GM19351 (cell line): ENCODE measurements at regions not wholly inside any gene's neighbourhood (a gene's known extent, or its start where the extent isn't known, plus 50 kb on each side); places are given as distances from the start of the nearest gene placed in this dataset.

ENCODE experiments used
- ATAC-seq: cut with Tn5 transposase; IDR thresholded peaks from one replicate; pipeline ENCODE4 v1.9.1; 2021; ENCODE audit warnings: mild to moderate bottlenecking, moderate library complexity; ENCODE audit not compliant: unreplicated experiment

DNA sequence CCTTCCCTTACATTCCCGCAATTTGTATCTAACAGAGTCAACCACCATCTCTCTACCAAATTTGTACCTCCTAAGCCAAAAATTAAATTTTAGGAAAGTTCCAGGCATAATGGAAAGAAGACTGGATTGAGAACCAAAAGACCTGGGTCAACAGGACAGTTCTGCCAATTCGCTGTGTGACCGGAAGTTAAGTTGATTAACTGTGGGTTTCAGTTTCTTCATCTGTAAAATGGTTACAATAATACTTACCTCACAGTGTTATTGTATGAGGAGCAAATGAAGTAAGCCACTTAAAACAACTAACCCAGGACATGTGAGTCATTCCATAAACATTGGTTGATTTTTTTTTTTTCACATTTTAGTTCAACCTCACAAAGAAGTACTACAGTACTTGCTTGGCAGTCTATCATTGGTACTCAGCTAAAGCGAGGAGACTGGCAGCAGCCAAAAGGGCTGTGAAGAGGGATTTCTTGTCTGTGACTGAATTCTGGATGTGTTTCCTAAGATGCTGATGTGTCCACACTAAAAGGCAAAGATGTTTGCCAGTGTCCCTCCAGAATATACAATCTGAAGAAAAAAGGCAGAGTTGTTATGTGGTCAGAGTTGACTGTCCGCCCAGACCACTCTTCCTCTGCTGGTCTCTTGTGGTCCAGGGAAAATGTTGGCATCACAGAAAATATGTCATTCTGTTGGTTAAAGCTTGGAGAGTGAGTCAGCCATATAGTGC lies 198.6 kb downstream of the TLE1 start:
- ATAC-seq = no peak

DNA sequence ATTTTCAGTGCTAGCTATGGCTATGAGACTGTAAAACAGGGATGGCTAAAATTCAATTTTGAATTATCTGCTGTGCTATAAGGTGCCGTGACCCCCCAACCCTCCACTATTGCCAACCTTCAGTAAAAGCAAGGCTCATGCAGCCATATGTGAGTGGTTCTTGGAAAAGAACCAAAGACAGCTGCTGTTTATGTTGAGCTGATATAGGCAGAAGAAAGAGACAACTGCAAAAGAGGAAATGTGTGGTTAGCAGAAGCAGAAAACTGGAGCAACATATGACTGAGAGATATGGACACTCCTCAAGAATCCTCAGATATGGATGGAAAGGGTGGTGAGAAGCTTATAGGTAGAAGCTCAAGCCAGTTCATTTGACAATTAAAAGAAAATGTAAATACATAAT lies 200.3 kb downstream of the TLE1 start:
- no peak for ATAC-seq

DNA sequence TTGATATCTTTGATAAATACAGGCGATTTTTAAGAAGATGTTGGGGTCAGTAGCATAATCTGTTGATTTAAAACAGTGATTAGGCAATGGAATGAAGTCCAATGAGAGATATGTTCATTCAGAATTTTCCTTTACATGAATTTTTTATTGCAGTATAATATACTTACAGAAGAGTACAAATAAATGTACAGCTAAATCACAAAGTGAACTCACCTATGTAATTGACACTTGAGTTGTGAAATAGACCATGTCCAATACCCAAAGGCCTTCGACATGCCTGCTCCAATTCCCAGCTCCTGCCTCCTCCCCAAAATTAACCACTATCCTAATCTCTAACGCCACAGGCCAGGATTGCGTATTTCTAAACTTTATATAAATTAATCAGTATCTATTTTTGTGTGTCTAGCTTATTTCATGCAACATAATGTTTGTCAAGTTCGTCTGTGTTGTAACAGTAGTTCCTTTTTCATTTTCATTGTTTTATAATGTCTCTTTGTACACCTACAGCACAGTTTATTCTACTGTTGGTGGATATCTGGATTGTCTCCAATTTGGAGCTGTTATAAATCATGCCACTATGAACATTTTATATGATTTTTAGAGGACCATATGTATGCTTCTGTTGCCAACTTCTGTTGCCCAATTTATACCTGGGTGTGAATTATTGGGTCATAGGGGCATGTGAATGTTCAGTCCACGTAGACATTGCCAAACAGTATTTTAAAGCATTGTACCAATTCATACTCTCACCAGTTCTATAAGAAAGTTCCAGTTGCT lies 208.3 kb downstream of the TLE1 start:
- ATAC-seq = no peak

DNA sequence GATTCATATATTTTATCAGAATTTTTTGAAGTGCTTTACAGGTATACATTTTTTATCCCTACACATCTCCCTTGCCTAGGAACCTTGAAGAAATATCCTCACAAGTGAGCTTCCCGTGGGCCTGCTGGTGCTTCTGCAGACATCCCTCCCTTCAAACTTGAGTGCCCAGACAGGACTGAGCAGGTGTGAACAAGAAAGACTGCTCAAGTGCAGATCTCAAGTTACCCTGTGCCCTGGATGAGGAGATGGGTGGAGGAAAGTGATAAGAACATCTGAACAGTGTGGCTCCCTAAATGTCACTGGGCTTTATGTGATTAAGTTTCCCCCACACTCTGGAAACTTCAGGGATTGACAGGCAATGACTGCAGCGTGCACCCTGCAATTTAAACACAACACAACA lies 209.8 kb downstream of the TLE1 start:
- ATAC-seq = no peak

DNA sequence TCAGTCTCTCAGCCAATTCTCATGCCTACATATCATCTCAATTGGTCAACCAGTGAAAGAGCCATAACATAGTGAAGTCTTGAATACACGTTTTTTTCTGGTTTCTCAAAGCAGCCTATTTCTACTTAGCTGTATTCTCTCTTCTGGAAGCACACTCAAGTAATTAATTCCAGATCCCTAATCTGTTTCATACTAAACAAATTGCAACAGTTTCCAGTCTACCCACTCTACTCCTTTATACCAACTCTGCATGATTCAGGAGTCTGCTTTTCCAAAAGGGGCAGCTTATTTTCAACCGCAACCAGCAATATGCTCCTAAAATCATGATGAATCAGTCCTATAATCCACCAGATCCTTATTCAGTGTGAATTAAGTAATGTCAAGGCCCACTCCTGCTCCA lies 211.7 kb downstream of the TLE1 start:
- ATAC-seq = no peak

DNA sequence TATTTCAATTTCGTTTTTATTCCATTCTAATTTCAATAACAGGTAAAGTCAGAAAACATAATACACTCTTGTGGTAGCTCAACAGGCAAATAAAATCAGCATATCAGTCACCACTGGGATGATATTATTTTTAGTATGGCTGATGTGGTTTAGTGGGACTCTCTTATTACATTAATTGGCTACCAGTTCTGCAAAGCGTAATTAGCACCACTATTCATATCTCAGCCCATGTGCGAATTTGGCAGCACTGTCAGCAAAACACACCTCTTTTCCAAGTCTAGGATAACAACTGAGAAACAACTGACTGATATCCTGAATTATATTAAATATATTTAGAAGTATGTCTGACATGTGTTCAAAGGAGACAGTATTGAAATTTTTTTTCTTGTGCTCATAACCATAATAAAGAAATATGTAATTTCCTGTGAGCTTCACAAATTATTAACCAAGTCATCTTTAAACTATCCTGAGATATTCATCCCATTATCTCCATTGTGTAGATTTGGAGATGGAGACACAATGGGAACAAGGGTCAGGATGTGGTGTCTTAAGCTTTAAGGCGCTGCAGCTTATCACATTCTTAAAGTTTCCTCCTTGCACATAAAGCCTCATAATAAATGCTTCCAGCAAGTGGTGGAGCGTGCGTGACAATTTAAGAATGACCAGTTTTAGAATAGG lies 212.4 kb downstream of the TLE1 start:
- no peak for ATAC-seq

DNA sequence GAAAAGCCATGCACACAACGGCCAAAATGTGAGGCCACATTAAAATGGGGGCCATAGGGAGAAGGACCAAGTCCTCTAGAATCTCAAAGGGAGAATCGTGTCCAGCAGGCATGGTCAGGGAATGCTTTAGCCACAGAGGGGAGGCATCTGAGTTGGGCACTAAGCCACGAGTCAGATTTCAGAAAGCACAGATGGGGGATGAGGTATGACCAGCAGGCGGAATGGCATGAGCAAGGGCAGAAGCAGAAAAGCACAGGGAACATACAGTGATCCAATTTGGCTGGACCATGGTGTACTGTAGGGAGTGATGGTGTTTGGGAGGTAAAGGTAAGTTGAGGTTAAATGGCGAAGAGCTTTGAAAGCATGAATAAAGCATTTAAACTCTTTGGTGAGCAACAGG lies 214.6 kb downstream of the TLE1 start:
- ATAC-seq = no peak

DNA sequence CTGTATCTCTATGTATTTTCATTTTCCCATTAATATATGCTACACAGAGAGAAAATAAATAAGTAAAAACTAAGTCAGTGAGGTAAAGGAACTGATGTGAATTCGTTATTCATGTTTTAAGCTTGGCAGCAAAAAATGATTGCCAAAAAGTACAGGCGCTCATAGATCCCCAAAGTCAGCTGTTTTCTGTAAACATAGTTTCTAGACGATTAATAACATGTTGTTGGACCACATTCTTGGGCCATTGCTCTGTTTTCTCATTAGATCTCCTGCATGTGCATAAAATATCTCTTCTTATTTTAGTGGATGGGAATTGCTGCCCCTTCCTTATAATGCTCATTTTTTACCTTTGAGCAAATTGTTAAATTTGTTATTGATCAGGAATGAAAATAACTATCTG lies 215.2 kb downstream of the TLE1 start:
- ATAC-seq = no peak

DNA sequence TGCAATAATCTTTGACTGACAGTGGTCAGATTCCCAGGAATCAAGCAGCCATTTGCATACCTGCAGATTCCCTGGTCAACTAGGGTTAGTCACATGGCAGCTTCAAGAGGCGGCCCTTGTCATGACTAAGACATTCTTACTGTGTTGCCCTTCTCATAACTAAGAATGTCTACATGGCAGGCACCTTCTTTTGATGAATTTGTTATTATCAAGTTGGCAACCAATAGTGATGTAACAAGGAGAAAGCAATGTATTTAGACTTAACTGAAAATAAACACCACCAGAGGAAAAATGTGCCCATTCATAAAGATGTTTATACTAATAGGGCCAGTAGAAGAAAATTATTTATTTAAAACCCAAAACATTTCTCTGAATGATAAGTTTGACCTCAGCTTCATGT lies 215.6 kb downstream of the TLE1 start:
- no peak for ATAC-seq

DNA sequence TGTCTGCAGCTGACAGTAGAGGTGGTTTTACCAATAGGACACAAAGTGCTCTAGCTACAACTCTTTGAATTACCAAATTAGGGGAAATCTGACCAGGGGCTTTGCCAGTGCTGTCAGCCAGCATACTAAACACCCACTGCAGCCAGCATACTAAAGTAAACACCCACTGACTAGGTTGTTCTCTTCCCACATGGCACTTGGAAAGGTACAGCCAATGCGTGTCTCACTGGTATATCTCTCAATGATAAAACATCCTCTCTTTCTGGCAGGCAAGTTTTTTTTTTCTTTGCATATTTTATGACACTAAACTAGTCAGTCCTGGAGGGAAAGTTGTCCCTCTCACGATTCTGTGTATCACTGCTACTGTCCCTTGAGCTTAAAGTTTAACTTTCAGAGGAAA lies 216.1 kb downstream of the TLE1 start:
- ATAC-seq = no peak

DNA sequence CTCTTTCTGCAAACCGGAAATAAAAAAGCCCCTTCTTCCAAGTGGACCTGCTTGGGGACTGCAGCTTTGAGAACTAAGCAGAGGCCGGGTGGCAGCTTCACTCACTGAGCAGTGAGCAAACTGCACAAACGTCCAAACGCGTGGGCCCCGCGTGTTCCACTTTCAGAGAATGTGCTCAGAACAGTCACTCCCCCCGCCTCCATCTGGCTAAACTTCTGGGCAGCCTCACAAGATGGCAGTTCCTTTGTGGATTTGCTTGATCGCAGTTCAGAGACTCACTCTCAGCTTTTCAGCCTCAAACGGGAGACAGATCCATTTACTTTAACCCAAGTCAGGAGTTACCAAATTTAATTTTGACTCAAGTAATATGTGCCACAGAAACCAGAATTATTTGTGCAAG lies 216.6 kb downstream of the TLE1 start:
- no peak for ATAC-seq

DNA sequence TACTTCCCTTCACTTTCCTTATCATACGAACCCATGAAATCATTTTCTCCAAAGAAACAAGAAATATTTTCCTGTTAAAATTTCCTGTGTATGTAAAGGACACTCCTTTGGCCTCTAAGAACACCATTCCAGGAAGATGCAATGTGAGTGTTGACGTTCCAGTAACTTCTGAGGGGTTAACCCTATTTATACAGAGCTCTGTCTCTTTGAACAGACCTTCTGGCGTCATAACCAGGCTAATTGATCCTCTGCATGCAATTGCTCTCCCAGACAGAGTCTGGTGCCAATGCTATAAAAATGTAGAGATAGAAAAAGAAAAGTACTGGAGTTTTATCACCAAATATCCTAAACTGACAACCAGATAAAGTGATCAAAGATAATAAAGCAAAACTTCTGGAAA lies 218.5 kb downstream of the TLE1 start:
- no peak for ATAC-seq

DNA sequence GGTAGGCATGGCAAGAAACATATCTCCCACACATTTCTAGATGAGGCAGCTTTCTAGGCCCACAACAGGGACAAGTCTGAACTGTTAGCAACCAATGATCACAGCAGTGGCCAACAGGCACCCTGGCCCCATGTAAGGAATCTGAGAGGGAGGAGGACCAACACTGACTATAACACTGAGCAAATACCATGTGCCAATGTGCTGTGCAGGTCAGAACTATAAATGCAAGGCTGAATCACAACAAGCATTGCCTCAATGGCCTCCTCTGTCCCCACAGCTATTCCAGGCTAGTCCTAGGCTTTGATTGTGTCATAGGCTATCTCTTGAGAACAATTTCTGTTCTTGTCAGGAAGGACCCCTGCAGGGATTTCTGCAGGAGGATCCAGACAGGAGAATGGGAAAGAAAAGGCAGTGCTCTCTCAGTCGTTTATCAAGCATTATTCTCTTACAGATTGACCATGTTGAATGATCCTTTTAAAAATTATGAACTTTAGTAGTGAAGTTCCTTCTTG lies 221.2 kb downstream of the TLE1 start:
- no peak for ATAC-seq

DNA sequence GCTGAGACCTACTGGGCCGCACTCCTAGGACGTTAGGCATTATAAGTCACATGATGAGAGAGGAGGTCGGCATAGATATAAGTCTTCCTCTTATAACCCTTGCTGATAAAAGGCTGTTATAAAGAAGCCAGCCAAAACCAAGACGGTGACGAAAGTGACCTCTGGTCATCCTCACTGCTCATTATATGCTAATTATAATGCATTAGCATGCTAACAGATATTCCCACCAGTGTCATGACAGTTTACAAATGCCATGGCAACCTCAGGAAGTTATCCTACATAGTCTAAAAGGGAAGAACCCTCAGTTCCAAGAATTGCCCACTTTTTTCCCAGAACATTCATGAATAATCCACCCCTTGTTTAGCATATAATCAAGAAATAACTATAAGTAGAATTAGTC lies 222.4 kb downstream of the TLE1 start:
- ATAC-seq = no peak

DNA sequence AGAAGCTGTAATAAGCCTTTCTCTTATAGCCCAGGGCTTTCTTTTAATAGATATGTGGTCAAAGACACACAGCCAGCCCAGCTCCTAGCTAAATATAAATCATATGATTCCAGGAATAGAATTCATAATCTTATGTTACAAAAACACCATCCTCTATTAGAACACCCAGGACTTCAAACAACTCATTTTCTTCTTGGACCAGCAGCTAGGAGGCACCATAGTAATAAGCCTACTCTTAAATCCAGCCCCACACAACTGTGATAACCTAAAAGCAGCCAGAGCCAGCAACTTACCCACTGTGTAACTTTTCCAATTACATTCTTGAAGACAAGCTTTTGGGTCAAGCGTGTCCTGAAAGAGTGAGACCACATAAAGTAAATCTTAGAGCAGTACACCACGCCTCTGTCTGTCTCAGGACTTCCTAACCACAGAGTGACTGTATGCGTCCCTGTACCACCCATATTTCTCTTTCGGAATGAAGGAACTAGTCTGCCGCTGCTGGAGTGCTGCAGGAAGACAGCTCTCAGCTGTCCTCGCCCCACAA lies 223.8 kb downstream of the TLE1 start:
- ATAC-seq = no peak

DNA sequence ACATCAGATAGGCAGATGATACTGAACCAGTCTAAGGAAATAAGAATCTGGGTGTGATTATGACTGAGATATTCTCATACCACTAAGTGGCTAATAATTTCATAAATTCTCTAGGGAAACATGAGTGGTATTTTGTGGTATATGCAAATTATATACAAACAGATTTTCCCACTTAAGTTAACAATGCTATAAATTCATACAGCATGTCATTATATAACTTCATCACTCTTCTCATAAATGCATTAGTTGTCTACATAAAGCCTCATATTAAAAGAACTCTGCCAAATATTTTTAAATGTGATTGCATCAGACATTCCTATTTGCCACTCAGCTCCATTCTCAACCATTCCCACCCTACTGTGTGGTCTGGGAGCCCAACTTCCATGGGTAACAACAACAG lies 226.5 kb downstream of the TLE1 start:
- ATAC-seq = no peak

DNA sequence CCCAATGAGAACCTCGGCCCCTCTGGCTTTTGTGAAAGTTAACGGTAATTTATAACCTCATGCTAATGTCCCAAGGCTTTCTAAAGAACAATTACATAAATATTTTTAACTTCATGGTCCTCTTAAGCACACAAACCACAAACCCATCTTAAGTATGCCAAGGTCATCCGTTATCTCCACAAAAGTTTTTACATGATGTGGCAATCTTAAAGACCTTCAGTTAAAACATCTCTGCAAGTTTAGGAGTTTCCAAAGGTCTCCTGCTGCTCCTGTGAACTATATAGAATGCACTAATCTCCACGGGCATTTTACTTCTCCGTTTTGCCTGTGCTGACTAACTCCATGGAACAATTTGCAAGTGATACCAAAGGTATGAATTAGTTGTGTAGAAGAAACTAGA lies 228.2 kb downstream of the TLE1 start:
- ATAC-seq = no peak

DNA sequence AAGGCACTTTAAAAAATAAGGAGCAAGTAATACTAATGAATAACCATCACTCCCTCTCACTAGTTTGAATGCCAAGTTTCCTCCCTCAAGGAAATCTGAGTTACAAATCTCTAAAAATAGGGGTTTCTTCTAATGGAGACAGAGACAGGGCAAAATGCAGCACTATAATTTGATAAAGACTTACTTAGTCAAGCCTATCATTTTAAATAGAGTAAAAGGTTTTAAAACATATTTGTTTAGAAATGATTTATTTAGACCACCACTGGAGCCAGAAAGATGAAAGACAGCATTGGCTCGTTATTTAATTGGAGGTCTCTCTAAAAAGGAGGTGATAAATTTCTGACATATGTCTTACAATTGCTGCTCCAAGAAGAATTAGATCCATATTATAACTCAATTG lies 228.7 kb downstream of the TLE1 start:
- ATAC-seq = no peak

DNA sequence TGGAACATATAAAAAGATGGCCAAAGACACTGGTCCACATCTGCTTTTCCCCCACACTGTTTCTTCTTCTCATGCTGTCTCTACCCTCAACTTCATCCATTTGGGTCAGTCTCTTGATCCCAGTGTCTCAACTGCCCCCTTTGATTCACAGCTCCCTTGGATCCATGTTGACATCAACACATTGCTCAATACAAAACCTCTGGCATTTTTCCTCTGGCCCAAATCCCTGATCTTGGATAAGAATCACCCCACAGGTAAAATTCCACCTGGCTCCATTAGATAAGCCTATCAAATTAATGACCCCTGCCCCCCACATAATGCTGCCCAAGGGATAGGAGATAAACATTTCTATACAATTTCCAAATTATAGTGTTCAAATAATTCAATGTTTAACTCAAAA lies 229.8 kb downstream of the TLE1 start:
- ATAC-seq = no peak

DNA sequence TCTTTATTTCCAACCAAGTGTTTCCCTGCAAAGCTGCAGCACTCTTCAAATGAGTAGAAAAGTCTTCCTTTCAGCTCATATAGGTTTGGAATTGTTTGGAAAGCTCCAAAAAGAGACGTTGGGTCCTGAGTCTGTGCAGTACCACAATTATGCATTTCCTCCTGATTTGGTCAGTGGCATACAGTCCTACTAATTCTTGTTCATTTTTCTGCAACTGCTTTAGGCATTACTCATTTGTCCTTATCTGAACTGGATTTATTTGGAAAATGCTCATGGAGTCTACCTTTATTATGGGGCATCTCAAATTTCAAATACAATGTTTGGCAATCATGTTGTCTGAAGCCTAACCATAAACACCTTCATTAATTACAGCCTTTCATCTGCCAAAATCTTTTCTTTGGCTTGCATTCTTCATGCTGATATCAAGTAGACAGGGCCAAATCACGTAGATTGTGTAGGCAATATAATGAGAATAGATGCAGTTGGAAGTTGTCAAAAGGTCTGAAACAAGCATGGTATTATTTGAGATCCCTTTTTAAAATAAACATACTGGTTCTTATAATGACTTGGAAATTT lies 232.8 kb downstream of the TLE1 start:
- ATAC-seq = no peak
